OCI-LY7 (cell line): ENCODE measurements at regions not wholly inside any gene's neighbourhood (a gene's known extent, or its start where the extent isn't known, plus 50 kb on each side); places are given as distances from the start of the nearest gene placed in this dataset.

Experiments
- EZH2phosphoT487 ChIP-seq: fragments of 200-600 bp; sonication (generic); IDR thresholded peaks from 2 replicates; pipeline ENCODE4 v1.6.1; 2018; ENCODE audit warnings: low read depth, borderline replicate concordance, mild to moderate bottlenecking, mixed run types, antibody characterized with exemption, low read length, moderate library complexity, mixed read lengths
- TF ChIP-seq, protein P1 (sequence below): fragments of 200-600 bp; sonication (generic); conservative IDR thresholded peaks from 2 replicates; pipeline ENCODE4 v1.5.1; 2014; ENCODE audit warnings: mild to moderate bottlenecking, antibody characterized with exemption, low read length, moderate library complexity, mixed read lengths

DNA sequence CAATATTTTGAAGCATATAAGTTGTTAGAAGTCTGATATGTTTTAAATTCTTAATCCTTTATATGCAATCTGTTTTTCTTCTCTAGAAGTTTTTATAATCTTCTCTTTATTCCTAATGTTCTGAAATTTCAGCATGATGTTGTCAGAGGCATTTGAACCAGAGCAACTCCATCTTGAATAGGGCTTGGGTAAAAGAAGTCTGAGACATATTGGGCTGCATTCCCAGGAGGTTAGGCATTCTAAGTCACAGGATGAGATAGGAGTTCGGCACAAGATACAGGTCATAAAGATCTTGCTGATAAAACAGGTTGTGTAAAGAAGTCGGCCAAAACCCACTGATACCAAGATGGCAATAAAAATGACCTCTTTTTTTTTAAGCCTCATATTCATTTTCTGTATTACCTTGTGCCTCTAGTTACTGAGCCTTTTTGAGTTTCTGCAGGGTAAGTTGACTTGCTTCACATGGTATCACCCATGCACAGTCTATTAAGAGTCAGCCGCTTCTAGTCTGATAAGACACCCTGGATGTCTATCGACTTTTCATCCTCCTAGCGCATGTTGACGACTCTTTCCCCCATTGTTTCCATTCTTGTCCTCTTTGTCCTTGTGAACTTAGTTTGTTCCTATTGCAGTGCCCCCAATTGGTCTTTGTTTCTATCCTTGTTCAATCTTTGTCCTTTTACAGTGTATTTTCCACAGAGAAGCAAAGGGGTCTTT lies 80.8 kb upstream of the RNU6-1 start:
- TF ChIP-seq, protein P1, sequence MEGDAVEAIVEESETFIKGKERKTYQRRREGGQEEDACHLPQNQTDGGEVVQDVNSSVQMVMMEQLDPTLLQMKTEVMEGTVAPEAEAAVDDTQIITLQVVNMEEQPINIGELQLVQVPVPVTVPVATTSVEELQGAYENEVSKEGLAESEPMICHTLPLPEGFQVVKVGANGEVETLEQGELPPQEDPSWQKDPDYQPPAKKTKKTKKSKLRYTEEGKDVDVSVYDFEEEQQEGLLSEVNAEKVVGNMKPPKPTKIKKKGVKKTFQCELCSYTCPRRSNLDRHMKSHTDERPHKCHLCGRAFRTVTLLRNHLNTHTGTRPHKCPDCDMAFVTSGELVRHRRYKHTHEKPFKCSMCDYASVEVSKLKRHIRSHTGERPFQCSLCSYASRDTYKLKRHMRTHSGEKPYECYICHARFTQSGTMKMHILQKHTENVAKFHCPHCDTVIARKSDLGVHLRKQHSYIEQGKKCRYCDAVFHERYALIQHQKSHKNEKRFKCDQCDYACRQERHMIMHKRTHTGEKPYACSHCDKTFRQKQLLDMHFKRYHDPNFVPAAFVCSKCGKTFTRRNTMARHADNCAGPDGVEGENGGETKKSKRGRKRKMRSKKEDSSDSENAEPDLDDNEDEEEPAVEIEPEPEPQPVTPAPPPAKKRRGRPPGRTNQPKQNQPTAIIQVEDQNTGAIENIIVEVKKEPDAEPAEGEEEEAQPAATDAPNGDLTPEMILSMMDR: no peak
- TF ChIP-seq EZH2phosphoT487: no peak
